Activated CD4-positive, alpha-beta T cell treated with anti-CD3 and anti-CD28 coated beads, Interleukin-2, Interleukin-6, amounts not matched to agents 100 ng/mL and 50 ng/mL, durations not matched to agents 16 hours and 8 hours (primary cell): ENCODE measurements at regions not wholly inside any gene's neighbourhood (a gene's known extent, or its start where the extent isn't known, plus 50 kb on each side); places are given as distances from the start of the nearest gene placed in this dataset.
"Not testable (repeated sequence)": the region's sequence is repeated elsewhere in the genome, so short reads cannot be mapped to it uniquely, and the experiment has no call there.

Experiments used
- DNase-seq: peaks from one replicate; pipeline ENCODE4 v3.0.0-alpha.2; 2020

DNA sequence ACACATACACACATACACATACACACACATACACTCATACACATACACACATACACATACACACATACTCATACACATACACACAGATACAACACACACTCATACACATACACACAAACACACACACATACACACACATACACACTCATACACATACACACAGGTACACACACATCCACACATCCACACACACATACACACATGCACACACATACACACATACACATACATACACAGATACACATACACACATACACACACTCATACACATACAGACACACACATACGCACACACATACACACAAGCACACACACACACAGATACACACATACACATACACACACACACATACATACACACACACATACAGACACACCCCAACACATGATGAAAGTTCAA, 729.1 kb upstream of the SOX11 start:
- no peak for DNase-seq

DNA sequence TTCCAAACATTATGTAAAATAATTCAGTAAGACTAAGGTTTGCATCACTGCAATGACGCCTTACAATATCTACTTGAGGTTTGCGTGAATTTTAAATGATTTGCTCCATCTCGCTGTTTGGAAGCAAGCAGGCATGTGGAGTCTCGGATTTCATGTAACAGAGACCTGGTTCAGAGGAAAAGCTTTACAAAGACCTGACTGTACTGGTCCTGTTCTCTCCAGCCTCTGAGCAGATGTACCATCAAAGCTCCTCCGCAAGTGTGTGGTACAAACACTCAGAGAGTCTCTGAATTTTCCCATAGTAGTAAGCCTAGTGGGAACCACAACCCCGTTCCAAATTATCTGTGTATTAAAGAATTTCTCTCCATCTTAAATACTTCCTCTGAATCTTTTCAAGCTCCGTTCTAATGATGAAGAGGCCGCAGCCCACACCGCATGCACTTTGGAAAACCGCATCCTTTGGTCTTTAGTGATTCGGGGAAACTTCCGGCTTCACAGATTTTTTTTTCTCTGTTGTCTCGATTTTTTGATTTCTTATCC, 728.1 kb upstream of the SOX11 start:
- no peak for DNase-seq

DNA sequence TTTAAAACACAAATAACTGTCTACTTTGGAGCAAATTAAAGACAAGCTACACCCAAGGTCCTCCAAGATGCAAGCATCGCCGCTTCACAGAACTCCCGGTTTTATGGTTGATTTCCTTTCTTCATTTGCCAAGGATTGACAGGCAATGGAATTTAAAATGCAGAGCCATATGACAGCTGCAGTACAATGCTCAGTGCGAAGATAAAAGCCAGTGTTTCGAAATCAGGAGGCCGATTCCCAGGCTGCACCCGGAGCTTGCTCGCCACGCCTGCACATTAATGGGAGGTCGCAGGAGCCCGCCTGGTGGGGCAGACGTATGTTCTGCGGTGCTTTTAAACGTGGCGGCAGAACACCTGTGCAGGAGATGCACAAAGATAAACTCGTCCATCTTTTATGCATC, 727.6 kb upstream of the SOX11 start:
- DNase-seq: no peak

GRCh38 chr2:4965556-4966320, 726.4 kb upstream of the SOX11 start:
- DNase-seq: no peak

GRCh38 chr2:4967206-4967605, 725.0 kb upstream of the SOX11 start:
- DNase-seq: no peak

- DNase-seq: no peak
Measured at GRCh38 chr2:4972472-4972871, 719.7 kb upstream of the SOX11 start.

GRCh38 chr2:4973354-4973753, 718.8 kb upstream of the SOX11 start:
- no peak for DNase-seq

GRCh38 chr2:4973973-4974372, 718.2 kb upstream of the SOX11 start:
- DNase-seq: no peak

GRCh38 chr2:4976407-4976806, 715.8 kb upstream of the SOX11 start:
- no peak for DNase-seq

GRCh38 chr2:4979111-4979510, 713.1 kb upstream of the SOX11 start:
- no peak for DNase-seq

- DNase-seq: no peak
Measured at GRCh38 chr2:4980995-4981394, 711.2 kb upstream of the SOX11 start.

DNA sequence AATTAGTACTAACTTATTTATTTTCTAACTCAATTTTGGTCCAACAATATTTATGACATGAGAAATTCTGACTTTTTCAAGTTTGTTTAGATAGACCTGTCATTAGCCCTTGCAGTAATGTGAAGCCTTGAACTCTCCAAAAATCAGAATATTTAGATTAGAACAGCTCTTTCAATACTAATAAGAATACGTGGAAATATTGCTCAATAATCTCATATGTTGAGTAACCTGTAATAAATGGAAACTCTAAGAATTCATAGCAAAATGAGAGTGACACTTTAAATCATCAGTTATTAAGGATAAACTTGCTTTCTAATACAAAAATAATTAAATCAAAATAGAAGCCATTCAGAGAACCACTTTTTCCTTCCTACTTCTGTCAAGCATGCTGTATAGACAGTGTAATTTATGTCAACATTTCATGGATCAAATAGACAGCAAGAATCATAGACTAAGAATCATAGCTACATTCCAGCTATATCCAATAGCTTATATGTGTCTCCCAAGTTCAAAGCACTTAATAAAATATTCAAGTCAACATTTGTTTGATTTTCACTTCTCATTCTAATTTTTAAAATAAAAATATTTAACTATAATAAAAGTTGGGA, 710.3 kb upstream of the SOX11 start:
- no peak for DNase-seq

DNA sequence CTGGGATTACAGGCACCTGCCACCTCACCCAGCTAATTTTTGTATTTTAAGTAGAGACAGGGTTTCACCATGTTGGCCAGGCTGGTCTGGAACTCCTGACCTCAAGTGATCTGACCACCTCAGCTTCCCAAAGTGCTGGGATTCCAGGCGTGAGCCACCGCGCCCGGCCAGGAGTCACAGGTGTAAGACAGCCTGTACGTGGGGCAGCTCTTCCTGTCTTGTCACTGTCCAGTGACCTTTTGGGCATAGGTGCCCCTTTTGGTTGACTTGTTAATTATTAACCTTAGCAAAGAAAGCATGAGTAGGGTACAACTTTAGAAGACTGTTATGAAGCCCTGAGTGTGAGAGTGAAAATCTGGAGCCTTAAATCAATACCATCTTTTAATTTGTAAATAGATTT, 703.7 kb upstream of the SOX11 start:
- DNase-seq: not testable (repeated sequence)

DNA sequence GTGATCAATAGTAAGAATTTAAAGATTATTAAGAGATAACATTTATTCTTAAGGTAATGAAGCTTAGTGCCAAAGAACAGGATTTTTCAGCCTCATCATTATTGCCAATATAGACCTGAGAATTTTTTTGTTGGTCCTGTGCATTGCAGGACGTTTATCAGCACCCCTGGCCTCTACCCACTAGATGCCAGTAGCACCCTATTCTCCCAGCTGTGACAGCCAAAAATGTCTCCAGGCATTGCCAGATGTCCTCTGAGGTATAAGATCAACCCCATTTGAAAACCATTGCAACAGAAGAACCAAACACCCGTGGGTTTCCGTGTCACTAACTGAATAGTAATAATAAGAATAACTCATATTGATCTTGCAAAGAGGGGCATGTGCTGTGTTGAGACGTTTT, 700.0 kb upstream of the SOX11 start:
- DNase-seq: no peak

DNA sequence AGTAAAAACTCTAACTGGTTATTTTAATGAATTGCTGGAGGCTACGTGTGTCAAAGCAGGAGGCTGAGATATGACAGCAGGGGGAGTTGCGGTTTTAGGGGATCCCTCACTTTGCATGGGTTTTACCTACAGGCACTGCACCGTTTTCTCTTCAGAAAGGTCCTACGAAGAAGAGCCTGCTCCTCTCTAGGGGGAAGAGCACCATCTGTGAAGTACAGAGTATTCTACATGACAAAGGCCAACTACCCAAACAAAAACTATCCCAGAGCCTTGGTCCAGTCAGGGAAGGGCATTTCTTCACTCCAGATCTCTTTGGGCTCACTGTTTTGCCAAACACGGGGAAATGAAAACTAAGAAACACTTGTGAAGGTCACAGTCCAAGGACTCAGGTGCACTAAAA, 696.7 kb upstream of the SOX11 start:
- no peak for DNase-seq

DNA sequence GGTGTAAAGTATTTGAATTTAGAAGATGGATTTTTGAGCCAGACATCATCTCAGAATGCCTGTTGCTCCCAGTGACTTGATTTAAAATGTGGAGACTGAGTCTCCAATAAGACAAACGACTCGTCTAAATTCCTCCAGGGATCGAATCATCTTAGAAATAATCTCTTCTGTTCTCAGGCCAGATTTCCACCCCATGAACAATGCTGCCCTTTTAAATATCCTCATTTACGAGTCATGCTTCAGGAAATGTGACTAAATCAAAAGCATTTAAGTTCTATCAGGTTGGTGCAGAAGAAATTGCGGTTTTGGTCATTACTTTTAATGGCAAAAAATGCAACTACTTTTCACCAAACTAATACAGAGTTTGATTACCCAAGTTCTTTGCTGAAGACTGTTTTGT, 684.6 kb upstream of the SOX11 start:
- DNase-seq: no peak

GRCh38 chr2:5019324-5019723, 672.9 kb upstream of the SOX11 start:
- no peak for DNase-seq

DNA sequence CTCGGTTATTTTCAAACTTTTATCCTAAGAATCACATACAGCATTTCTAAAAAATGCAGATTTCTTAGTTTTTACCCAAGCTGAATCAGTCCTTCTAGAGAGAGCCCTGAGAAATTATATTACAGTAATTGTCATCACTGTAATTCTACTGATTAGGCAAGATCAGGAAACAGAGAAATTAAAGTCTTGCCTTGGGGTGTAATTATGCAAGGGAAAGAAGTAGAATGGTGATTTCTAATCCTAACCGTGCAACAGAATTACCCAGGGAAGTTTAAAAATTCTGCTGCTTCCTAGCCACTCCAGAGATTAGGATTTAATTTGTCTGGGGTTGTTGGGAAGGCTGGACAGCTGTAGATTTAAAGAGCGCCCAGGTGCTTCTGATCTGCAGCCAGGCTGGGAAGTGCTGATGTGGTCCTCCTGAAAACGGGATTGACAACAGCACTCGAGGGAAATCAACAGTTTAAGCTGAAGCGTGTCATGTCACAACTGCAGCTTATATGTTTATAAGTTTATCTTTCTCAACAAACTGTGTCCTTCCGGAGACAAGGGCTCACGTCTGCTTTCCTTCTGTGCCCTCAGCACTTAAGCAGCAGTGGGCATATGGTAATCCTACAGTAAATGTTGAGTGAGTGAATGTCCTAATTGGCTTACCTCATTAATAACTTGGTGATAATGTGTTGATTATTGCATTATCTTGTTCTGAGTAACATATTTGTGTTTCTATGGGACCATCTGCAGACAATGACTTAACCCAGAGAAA, 671.9 kb upstream of the SOX11 start:
- DNase-seq: no peak

DNA sequence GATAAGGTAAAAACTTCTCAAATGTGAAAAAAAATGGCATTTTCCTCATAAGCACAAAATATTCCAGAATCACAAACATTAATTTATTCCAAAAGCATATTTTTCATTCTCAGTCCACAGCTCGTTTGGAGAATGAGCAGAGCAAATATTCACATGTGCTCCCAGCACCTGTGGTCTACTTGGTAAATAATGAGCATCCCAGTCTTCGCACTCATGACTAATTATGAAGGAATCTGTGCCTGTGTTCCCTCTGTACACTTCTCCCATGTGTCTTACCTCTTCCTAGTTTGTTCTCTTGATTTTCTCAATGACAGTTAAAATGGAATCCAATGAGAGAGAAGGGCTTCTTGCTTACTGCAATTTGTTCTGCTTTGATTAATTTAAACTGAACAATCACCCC, 671.0 kb upstream of the SOX11 start:
- DNase-seq: no peak

GRCh38 chr2:5022061-5022460, 670.1 kb upstream of the SOX11 start:
- no peak for DNase-seq

DNA sequence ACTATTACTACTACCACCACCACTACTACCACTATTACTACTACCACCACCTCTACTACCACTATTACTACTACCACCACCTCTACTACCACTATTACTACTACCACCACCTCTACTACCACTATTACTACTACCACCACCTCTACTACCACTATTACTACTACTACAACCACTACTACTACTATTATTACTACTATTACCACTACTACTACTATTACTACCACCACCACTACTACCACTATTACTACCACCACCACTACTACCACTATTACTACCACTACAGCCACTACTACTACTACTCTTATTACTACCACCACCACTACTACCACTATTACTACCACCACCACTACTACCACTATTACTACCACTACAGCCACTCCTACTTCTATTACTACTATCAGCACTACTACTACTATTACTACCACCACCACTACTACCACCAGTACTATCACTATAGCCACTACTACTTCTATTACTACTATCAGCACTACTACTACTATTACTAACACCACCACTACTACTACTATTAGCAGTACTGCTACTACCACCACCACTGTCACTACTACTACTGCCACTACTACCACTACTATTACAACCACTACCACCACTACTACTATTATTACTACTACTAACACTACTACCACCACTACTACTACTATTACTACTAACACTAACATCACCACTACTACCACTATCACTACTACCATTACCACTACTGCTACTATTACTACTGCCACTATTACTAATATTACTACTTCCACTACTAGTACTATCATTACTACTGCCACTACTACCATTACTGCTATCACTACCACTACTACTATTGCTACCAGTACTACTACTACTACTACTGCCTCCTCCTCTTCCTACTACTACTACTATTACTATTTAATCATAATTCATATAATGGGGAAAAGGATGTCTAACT, 669.2 kb upstream of the SOX11 start:
- DNase-seq: not testable (repeated sequence)

- DNase-seq: no peak
Measured at GRCh38 chr2:5026571-5027234, 665.5 kb upstream of the SOX11 start.
